ENCODE measurements at regions not wholly inside any gene's neighbourhood (a gene's known extent, or its start where the extent isn't known, plus 50 kb on each side); places are given as distances from the start of the nearest gene placed in this dataset.

DNA sequence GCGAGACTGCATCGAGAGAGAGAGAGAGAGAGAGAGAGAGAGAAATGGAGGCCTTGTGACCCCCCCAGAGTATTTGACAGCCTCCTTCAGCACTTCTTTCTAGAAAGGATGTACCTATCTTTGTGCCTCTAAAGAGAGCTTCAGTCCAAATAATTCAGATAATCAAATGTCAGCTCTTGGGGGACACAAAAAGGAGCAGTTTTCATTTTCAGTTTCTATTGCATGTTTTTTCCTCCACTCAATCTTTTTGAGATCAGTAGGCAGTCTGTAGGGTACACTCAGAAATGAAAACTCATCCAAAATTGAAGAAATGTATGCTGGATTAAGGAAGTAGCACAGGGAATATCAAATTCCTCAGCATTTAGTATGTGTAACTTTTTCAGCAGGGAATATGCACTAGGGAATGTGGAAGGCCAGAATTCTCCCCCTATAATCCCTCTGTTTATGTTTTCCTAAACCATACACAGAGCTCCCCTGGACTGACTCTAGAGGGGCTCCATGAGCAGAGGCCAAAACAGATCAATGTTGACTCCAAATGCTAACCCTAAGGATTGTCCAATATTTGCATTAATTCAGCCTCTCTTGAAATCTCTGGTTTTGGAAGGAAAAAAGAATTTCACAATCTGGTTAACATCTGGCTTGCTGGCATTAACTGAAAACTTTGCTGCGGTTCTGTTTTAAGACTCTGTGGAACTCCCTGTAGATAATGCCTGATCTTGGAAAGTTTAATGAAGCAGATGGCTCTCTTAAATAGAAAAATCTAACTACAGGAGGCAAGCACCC lies 250.1 kb downstream of the CEMIP2 start:
- H3K27ac ChIP-seq, result no peak overlapping the region

DNA sequence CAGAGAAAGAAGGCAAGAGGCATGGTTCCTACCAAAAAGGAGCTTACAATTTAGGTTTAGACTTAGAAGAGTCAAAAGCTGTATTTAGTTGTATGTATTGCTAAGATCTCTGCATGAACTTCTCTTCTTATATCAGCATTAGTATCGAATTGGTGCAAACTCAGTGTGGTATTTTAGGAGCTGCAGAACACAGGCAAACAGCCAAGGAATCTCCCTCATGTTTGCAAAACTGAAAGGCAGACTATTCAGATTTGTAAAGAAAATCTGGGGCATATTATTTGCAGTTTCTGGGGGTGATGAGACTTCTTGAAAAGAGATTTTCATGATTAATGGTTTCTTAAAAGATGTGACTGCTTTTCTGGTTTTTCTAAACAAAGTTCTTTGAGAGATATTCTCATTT lies 252.7 kb downstream of the CEMIP2 start:
- ATAC-seq (ENCODE audit: low FRiP score in 2 of 2) (no peak), DNase-seq (no peak)
- no peak for TF ChIP-seq EP300 (IDR thresholded peaks at IDR 0.05)
- no peak for TF ChIP-seq POLR2AphosphoS5 (IDR thresholded peaks at IDR 0.05)
- TF ChIP-seq, protein P1, sequence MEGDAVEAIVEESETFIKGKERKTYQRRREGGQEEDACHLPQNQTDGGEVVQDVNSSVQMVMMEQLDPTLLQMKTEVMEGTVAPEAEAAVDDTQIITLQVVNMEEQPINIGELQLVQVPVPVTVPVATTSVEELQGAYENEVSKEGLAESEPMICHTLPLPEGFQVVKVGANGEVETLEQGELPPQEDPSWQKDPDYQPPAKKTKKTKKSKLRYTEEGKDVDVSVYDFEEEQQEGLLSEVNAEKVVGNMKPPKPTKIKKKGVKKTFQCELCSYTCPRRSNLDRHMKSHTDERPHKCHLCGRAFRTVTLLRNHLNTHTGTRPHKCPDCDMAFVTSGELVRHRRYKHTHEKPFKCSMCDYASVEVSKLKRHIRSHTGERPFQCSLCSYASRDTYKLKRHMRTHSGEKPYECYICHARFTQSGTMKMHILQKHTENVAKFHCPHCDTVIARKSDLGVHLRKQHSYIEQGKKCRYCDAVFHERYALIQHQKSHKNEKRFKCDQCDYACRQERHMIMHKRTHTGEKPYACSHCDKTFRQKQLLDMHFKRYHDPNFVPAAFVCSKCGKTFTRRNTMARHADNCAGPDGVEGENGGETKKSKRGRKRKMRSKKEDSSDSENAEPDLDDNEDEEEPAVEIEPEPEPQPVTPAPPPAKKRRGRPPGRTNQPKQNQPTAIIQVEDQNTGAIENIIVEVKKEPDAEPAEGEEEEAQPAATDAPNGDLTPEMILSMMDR (IDR thresholded peaks at IDR 0.05), result no peak
- no peak for TF ChIP-seq POLR2A (IDR thresholded peaks at IDR 0.05)
- no peaks in the 10 kb centered on the region for H3K4me1 ChIP-seq
- H3K27ac ChIP-seq, result no peak overlapping the region
- no peaks in the 10 kb centered on the region for H3K9me3 ChIP-seq
- H3K4me3 ChIP-seq, result no peak overlapping the region
- H3K36me3 ChIP-seq, result no peaks in the 10 kb centered on the region
- 50 to 62% methylated on average over 1 of the region's 1 CpG for WGBS, 2 donors
- H3K27me3 ChIP-seq, result no peaks in the 10 kb centered on the region

More for the DNA sequence above, 250.1 kb downstream of the CEMIP2 start:
- ATAC-seq (ENCODE audit: low FRiP score in 2 of 2) (peak in 1 of 2 donors; percentile 65), DNase-seq (no peak)
- 68 to 77% methylated on average over 3 of the region's 3 CpGs for WGBS, 2 donors
- TF ChIP-seq POLR2A (IDR thresholded peaks at IDR 0.05) (no peak), EP300 (IDR thresholded peaks at IDR 0.05) (no peak), POLR2AphosphoS5 (IDR thresholded peaks at IDR 0.05) (no peak)
- TF ChIP-seq, protein P1 (IDR thresholded peaks at IDR 0.05), result no peak
- H3K4me1 ChIP-seq, result no peaks in the 10 kb centered on the region
- H3K36me3 ChIP-seq, result no peaks in the 10 kb centered on the region
- no peak overlapping the region for H3K4me3 ChIP-seq
- no peaks in the 10 kb centered on the region for H3K27me3 ChIP-seq
- H3K9me3 ChIP-seq, result no peaks in the 10 kb centered on the region

DNA sequence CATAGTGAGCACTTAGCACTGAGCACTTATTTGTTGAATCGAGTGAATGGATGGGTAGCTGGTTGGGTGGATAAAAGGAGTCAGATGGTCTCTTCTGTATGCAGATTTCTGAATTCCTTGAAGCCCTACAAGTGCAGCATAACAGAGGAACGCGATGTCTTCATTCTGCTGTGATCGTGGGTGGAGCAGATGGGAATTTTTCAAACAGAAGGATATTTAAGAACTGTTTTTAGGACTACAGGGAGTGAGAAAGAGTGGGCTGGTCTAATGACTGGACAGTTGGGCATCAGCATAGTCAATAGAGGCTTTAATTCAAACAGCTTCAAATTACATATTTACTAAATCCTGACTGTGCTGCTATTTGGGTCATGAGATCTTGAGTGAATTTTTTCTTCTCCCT lies 253.2 kb downstream of the CEMIP2 start:
- H3K36me3 ChIP-seq, result no peaks in the 10 kb centered on the region
- no peaks in the 10 kb centered on the region for H3K4me1 ChIP-seq
- ATAC-seq (ENCODE audit: low FRiP score in 2 of 2) (no peak), DNase-seq (no peak)
- TF ChIP-seq EP300 (IDR thresholded peaks at IDR 0.05), result no peak
- no peak for TF ChIP-seq POLR2AphosphoS5 (IDR thresholded peaks at IDR 0.05)
- TF ChIP-seq, protein P1 (IDR thresholded peaks at IDR 0.05), result no peak
- no peak overlapping the region for H3K4me3 ChIP-seq
- WGBS, 2 donors, result 84 to 91% methylated on average over 4 of the region's 4 CpGs
- no peak overlapping the region for H3K27ac ChIP-seq
- H3K9me3 ChIP-seq, result no peaks in the 10 kb centered on the region
- no peaks in the 10 kb centered on the region for H3K27me3 ChIP-seq

DNA sequence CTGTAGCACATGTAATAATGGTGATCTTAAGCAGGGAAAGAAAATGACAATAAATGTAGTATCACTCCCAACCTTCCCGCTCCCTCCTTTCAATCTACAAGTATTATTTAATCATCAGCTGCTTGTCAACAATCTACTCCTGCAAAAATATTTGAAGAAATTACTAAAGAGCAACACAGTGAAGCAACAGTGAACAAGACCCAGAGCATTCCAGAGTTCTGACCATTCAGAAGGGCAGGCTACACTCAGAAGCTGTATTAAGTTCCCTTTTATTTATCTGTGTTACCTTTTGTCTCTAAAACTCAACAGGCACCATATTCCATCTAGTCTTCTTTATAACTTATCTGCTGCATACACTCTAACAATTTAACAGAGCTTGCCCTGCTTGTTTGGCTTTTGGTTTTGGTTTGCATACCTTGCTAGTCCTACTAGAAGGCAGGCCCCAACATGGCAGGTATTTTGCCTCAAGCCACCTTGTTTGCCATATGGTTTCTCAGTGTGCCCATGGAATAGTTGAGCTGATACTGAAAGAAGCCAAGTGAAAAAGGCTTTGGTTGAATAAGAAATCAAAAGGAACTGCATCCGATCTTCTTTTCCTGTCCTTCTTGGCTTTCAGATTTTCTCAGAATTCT lies 253.9 kb downstream of the CEMIP2 start:
- 85 to 90% methylated on average over 2 of the region's 2 CpGs for WGBS, 2 donors

More for the DNA sequence above, 253.9 kb downstream of the CEMIP2 start:
- Histone ChIP-seq H3K4me1 (no peaks in the 10 kb centered on the region), H3K9me3 (no peaks in the 10 kb centered on the region), H3K4me3 (no peak overlapping the region), H3K27ac (no peak overlapping the region), H3K27me3 (no peaks in the 10 kb centered on the region), H3K36me3 (no peaks in the 10 kb centered on the region)
- DNase-seq (no peak), ATAC-seq (ENCODE audit: low FRiP score in 2 of 2) (no peak)
- TF ChIP-seq POLR2A (IDR thresholded peaks at IDR 0.05) (no peak), EP300 (IDR thresholded peaks at IDR 0.05) (no peak), POLR2AphosphoS5 (IDR thresholded peaks at IDR 0.05) (no peak)
- TF ChIP-seq, protein P1 (IDR thresholded peaks at IDR 0.05), result no peak
